HEK293T (cell line): ENCODE measurements at regions not wholly inside any gene's neighbourhood (a gene's known extent, or its start where the extent isn't known, plus 50 kb on each side); places are given as distances from the start of the nearest gene placed in this dataset.

Experiments
- CTCF ChIA-PET: fragments of 350-600 bp; formaldehyde crosslinking; extraction: SDS; loops from one replicate; lab custom pipeline; 2021; ENCODE audit warnings: antibody characterized with exemption, inconsistent platforms; lab: Yijun Ruan, JAX
- POLR2A ChIA-PET: fragments of 350-600 bp; formaldehyde crosslinking; extraction: SDS; loops from one replicate; lab custom pipeline; 2020; ENCODE audit warnings: antibody characterized with exemption, inconsistent platforms; lab: Yijun Ruan, JAX
- DNase-seq: peaks from one replicate; pipeline ENCODE4 v3.0.0; 2012; ENCODE audit warnings: mixed read lengths; ENCODE audit errors: extremely low spot score
- ARNT ChIP-seq: fragments of 450-650 bp; IDR thresholded peaks from 2 replicates; pipeline ENCODE4 v1.6.1; 2017; ENCODE audit warnings: mild to moderate bottlenecking
- BHLHE40 ChIP-seq: fragments of 450-650 bp; IDR thresholded peaks from 2 replicates; pipeline ENCODE4 v1.6.1; 2016; ENCODE audit warnings: mild to moderate bottlenecking, moderate library complexity, borderline replicate concordance
- CTBP1 ChIP-seq: fragments of 450-650 bp; IDR thresholded peaks from 2 replicates; pipeline ENCODE4 v1.6.1; 2016; ENCODE audit warnings: borderline replicate concordance
- ELF4 ChIP-seq: fragments of 450-650 bp; IDR thresholded peaks from 2 replicates; pipeline ENCODE4 v1.6.1; 2017; ENCODE audit warnings: antibody characterized with exemption
- FOXA1 ChIP-seq: fragments of 450-650 bp; IDR thresholded peaks from 2 replicates; pipeline ENCODE4 v1.6.1; 2016; ENCODE audit warnings: mild to moderate bottlenecking
- FOXK2 ChIP-seq: fragments of 450-650 bp; IDR thresholded peaks from 2 replicates; pipeline ENCODE4 v1.6.1; 2016; ENCODE audit warnings: mild to moderate bottlenecking
- FOXM1 ChIP-seq: fragments of 450-650 bp; IDR thresholded peaks from 2 replicates; pipeline ENCODE4 v1.6.1; 2017; ENCODE audit warnings: mild to moderate bottlenecking, borderline replicate concordance
- HDGF ChIP-seq: fragments of 450-650 bp; IDR thresholded peaks from 2 replicates; pipeline ENCODE4 v1.6.1; 2017; ENCODE audit warnings: antibody characterized with exemption, borderline replicate concordance
- L3MBTL2 ChIP-seq: fragments of 450-650 bp; conservative IDR thresholded peaks from 2 replicates; pipeline ENCODE4 v1.6.1; 2016; ENCODE audit warnings: mild to moderate bottlenecking
- LEF1 ChIP-seq: fragments of 450-650 bp; IDR thresholded peaks from 2 replicates; pipeline ENCODE4 v1.6.1; 2017; ENCODE audit warnings: mild to moderate bottlenecking, borderline replicate concordance
- NFRKB ChIP-seq: fragments of 450-650 bp; IDR thresholded peaks from 2 replicates; pipeline ENCODE4 v1.6.1; 2016; ENCODE audit warnings: mild to moderate bottlenecking, moderate library complexity
- SP1 ChIP-seq: fragments of 450-650 bp; IDR thresholded peaks from 2 replicates; pipeline ENCODE4 v1.6.1; 2017
- SUZ12 ChIP-seq: fragments of 450-650 bp; IDR thresholded peaks from 2 replicates; pipeline ENCODE4 v1.6.1; 2016; ENCODE audit warnings: mild to moderate bottlenecking
- TARDBP ChIP-seq: fragments of 450-650 bp; IDR thresholded peaks from 2 replicates; pipeline ENCODE4 v1.6.1; 2016
- ZNF384 ChIP-seq: fragments of 450-650 bp; IDR thresholded peaks from 2 replicates; pipeline ENCODE4 v1.6.1; 2016
- TF ChIP-seq, protein P1 (sequence below): fragments of 450-650 bp; IDR thresholded peaks from 2 replicates; pipeline ENCODE4 v1.6.1; 2016

DNA sequence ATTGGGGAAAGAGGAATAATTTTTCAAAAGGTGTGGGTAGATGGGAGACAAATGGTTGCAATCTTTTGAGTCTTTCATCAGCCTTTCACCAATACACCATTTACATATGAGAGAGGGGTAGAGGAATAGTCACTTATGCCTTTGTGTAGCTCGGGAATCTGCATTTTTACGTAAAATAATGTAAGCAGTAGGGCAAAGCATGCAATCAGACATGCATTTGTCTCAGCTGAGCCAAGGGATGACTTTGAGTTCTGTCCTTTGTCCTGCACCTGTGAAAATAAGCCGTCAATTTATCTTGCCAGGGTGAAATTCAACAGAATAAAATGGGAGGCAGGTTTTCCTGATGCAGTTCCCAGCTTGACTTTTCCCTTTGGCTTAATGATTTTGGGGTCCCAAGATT is 1473.4 kb upstream of the TENM3 start:
- ChIA-PET CTCF (no interaction called here), POLR2A (no interaction called here)
- TF ChIP-seq FOXK2 = no peak
- no peak for TF ChIP-seq FOXM1
- no peak for TF ChIP-seq L3MBTL2
- TF ChIP-seq BHLHE40 = no peak
- TF ChIP-seq LEF1 = no peak
- TF ChIP-seq ELF4 = no peak
- TF ChIP-seq SUZ12 = no peak
- no peak for TF ChIP-seq SP1
- no peak for TF ChIP-seq TARDBP
- no peak for TF ChIP-seq ARNT
- no peak for TF ChIP-seq HDGF
- TF ChIP-seq CTBP1 = no peak
- DNase-seq = no peak

DNA sequence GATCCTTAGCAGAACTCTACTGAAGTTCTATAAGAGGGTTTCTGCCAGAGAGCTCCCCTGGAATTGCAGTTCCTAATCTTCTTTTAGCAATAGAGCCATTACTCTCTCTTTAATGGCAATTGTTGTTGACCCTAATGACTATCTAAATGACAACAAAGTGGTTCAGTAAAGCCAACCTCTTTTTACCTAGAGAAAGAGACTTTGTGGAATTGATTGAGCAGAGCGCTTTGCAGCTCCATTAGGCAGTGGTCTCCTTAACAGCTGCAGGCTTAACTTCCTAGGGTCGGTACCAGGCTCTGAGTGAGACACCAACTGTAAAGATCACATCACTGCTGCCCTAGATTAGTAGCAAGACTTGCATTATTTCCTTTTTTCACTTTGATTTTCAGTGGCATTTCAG is 1472.9 kb upstream of the TENM3 start:
- ChIA-PET POLR2A (no interaction called here), CTCF (no interaction called here)
- no peak for DNase-seq
- no peak for TF ChIP-seq L3MBTL2
- no peak for TF ChIP-seq FOXK2
- TF ChIP-seq CTBP1 = no peak
- TF ChIP-seq FOXA1 = no peak
- TF ChIP-seq ELF4 = no peak
- no peak for TF ChIP-seq HDGF
- TF ChIP-seq ZNF384 = no peak
- no peak for TF ChIP-seq TARDBP
- no peak for TF ChIP-seq FOXM1
- TF ChIP-seq SUZ12 = no peak
- no peak for TF ChIP-seq SP1
- no peak for TF ChIP-seq ARNT
- TF ChIP-seq LEF1 = no peak
- TF ChIP-seq NFRKB = no peak
- no peak for TF ChIP-seq BHLHE40
- TF ChIP-seq, protein P1, sequence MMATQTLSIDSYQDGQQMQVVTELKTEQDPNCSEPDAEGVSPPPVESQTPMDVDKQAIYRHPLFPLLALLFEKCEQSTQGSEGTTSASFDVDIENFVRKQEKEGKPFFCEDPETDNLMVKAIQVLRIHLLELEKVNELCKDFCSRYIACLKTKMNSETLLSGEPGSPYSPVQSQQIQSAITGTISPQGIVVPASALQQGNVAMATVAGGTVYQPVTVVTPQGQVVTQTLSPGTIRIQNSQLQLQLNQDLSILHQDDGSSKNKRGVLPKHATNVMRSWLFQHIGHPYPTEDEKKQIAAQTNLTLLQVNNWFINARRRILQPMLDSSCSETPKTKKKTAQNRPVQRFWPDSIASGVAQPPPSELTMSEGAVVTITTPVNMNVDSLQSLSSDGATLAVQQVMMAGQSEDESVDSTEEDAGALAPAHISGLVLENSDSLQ = no peak

DNA sequence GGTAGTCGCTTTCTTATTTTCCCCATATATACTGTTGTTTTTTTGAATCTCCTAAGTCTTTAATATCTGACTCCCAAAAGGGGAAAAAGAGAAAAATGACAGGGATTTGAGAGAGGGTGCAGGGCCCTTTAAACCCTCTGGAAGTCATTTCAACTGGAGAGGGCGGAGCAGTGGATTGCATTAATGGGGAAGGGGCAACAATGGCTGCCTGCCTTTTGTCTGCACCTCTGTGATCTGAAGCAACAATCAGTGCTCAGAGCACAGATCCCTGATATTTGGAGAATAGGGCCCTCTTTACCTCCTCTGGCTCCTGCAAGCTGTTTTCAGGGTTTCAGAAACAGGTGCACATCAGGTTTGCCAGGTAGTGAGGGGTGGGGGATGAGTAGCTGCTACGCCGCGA is 1458.3 kb upstream of the TENM3 start:
- ChIA-PET POLR2A (no interaction called here), CTCF (no interaction called here)
- TF ChIP-seq FOXK2 (no peak), FOXA1 (no peak), FOXM1 (no peak), ELF4 (no peak), ARNT (no peak), HDGF (no peak), TARDBP (no peak), L3MBTL2 (no peak), BHLHE40 (no peak), SP1 (no peak), ZNF384 (no peak), NFRKB (no peak)
- TF ChIP-seq, protein P1 = no peak
- no peak for DNase-seq

DNA sequence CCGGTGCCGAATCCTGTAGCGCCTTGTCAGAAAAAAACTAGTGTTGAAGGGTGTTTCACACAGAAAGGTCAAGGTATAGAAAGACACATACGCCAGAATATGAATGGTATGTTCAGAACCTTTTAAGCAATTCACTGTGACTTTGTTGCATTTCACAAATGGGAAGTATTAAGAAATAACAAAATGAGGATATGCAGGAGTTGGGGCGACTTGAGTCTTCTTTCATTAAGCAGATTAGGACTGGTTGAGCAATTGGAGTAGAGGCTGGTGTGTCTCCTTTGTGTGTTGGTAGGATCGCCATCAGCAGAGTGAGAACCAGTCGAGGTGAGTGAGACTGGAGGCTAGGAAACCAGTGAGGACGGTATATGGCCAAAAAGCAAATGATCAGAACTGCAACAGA is 1454.5 kb upstream of the TENM3 start:
- TF ChIP-seq TARDBP = no peak
- TF ChIP-seq L3MBTL2 = no peak
- TF ChIP-seq SUZ12 = no peak
- TF ChIP-seq, protein P1 = no peak
- TF ChIP-seq FOXK2 = no peak
- no peak for DNase-seq
- ChIA-PET POLR2A (no interaction called here), CTCF (no interaction called here)

DNA sequence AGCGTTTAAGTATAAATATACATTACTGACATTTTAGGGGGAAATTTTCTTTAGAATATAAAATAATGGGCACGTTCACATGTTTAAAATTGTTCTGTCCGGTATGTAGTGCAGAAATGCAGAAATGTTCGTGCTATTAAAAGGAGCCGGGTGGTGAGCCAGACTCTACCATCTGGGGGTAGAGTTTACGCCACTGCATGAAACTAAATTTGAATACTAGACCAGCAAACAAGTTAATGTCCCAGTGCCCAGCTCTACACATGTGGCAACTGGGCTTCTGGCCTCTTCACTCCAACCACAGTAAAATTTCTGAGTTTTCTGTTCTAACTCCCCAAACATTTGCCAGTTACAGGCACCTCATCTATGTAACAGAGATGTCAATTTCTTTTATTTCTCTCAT is 1453.3 kb upstream of the TENM3 start:
- DNase-seq = no peak
- ChIA-PET POLR2A (no interaction called here), CTCF (no interaction called here)
- TF ChIP-seq FOXK2 (no peak), FOXM1 (no peak), CTBP1 (no peak), NFRKB (no peak), L3MBTL2 (no peak), SP1 (no peak), HDGF (no peak), ARNT (no peak), ELF4 (no peak), FOXA1 (no peak), ZNF384 (no peak), BHLHE40 (no peak), SUZ12 (no peak), LEF1 (no peak)
- TF ChIP-seq, protein P1 = no peak

DNA sequence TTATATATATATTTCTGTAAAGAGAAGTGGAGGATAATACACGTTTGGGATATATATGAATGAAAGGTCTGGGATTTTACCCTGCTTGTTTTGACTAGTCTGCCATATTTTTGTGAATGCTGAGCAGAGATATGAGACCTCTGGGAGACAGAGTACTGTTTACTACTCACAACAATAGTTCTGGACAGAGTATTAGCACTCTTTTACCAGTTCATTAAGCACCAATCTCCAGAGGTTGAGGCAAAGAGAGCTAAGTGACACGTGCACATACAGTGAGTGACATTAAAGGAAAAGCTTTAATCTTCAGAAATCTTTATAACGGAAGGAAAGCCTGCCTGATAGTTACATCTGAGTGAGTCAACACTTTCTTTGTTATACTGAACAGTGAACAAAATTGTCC is 1452.7 kb upstream of the TENM3 start:
- DNase-seq = no peak
- CTCF ChIA-PET = no interaction called here
- POLR2A ChIA-PET = no interaction called here

More for the DNA sequence above, 1452.7 kb upstream of the TENM3 start:
- TF ChIP-seq SP1 (no peak), NFRKB (no peak), FOXK2 (no peak), HDGF (no peak), LEF1 (no peak), FOXA1 (no peak), FOXM1 (no peak), ARNT (no peak), L3MBTL2 (no peak), ZNF384 (no peak)
- TF ChIP-seq, protein P1 = no peak
